Suprapubic skin (tissue), 4 donors: ENCODE measurements at regions not wholly inside any gene's neighbourhood (a gene's known extent, or its start where the extent isn't known, plus 50 kb on each side); places are given as distances from the start of the nearest gene placed in this dataset.

Experiments
- DNase-seq, 2 donors: peaks; one replicate each; pipeline ENCODE4 v3.0.0-alpha.2; 2019; ENCODE audit warnings: low spot score in 2 of 2
- H3K27ac ChIP-seq: fragments of 200-600 bp; sonication (generic); one replicate; pipeline ENCODE4 v1.5.1; 2019
- H3K27me3 ChIP-seq: fragments of 200-600 bp; sonication (generic); one replicate; pipeline ENCODE4 v1.5.1; 2019
- H3K36me3 ChIP-seq: fragments of 200-600 bp; sonication (generic); one replicate; pipeline ENCODE4 v1.5.1; 2019
- H3K4me1 ChIP-seq: fragments of 200-600 bp; sonication (generic); one replicate; pipeline ENCODE4 v1.5.1; 2019
- H3K4me3 ChIP-seq: fragments of 200-600 bp; sonication (generic); one replicate; pipeline ENCODE4 v1.5.1; 2019; ENCODE audit warnings: mild to moderate bottlenecking
- H3K9me3 ChIP-seq: fragments of 200-600 bp; sonication (generic); one replicate; pipeline ENCODE4 v1.5.1; 2019
- CTCF ChIP-seq, 2 donors: fragments of 200-600 bp in 1 of 2; fragments of 450-650 bp in 1 of 2; sonication (generic) in 1 of 2; IDR thresholded peaks; one replicate each; pipeline ENCODE4 v1.5.1; 2016 to 2019; ENCODE audit warnings: antibody characterized with exemption in 2 of 2, mild to moderate bottlenecking in 1 of 2, moderate library complexity in 1 of 2
- EP300 ChIP-seq: sonication (generic); formaldehyde crosslinking; IDR thresholded peaks from one replicate; pipeline ENCODE4 v1.6.1; 2017; ENCODE audit warnings: antibody characterized with exemption
- POLR2A ChIP-seq, 2 donors: fragments of 450-650 bp; IDR thresholded peaks; one replicate each; pipeline ENCODE4 v1.6.1; 2017; ENCODE audit warnings: antibody characterized with exemption in 2 of 2, mild to moderate bottlenecking in 2 of 2, moderate library complexity in 2 of 2
- POLR2AphosphoS5 ChIP-seq, 3 donors: sonication (generic); formaldehyde crosslinking; IDR thresholded peaks; one replicate each; pipeline ENCODE4 v1.6.1; 2017; ENCODE audit warnings: antibody characterized with exemption in 3 of 3
- WGBS: methylation state at CpG from one replicate; pipeline ENCODE4 v1.1.5; 2018; 5-methylcytosine and 5-hydroxymethylcytosine counted together

- no peaks in the 10 kb centered on the region for H3K36me3 ChIP-seq
- DNase-seq = no peak
- no peaks in the 10 kb centered on the region for H3K9me3 ChIP-seq
- H3K27me3 ChIP-seq = no peaks in the 10 kb centered on the region
- no peak overlapping the region for H3K27ac ChIP-seq
- TF ChIP-seq CTCF (IDR thresholded peaks at IDR 0.05) = no peak
- no peak for TF ChIP-seq POLR2AphosphoS5 (IDR thresholded peaks at IDR 0.05)
- no peak for TF ChIP-seq POLR2A (IDR thresholded peaks at IDR 0.05)
- TF ChIP-seq EP300 = no peak
- WGBS = 62% methylated on average over 3 of the region's 3 CpGs
- no peaks in the 10 kb centered on the region for H3K4me1 ChIP-seq
- no peak overlapping the region for H3K4me3 ChIP-seq
Observed at GRCh38 chr3:106282943-106283342, 414.1 kb upstream of the CBLB start.

GRCh38 chr3:106288781-106289180, 420.0 kb upstream of the CBLB start:
- H3K36me3 ChIP-seq = no peaks in the 10 kb centered on the region
- 82% methylated on average over 4 of the region's 4 CpGs for WGBS
- no peak overlapping the region for H3K27ac ChIP-seq
- H3K4me3 ChIP-seq = no peak overlapping the region
- no peaks in the 10 kb centered on the region for H3K4me1 ChIP-seq
- H3K9me3 ChIP-seq = no peaks in the 10 kb centered on the region
- no peak for DNase-seq
- no peak for TF ChIP-seq POLR2A (IDR thresholded peaks at IDR 0.05)
- TF ChIP-seq POLR2AphosphoS5 (IDR thresholded peaks at IDR 0.05) = no peak
- no peak for TF ChIP-seq CTCF (IDR thresholded peaks at IDR 0.05)
- no peak for TF ChIP-seq EP300
- no peaks in the 10 kb centered on the region for H3K27me3 ChIP-seq

GRCh38 chr3:106290304-106290997, 421.6 kb upstream of the CBLB start:
- Histone ChIP-seq H3K4me1 (no peaks in the 10 kb centered on the region), H3K27me3 (no peaks in the 10 kb centered on the region), H3K9me3 (no peaks in the 10 kb centered on the region), H3K4me3 (no peak overlapping the region), H3K36me3 (no peaks in the 10 kb centered on the region), H3K27ac (no peak overlapping the region)
- 90% methylated on average over 1 of the region's 1 CpG for WGBS
- no peak for TF ChIP-seq POLR2AphosphoS5 (IDR thresholded peaks at IDR 0.05)
- TF ChIP-seq POLR2A (IDR thresholded peaks at IDR 0.05) = no peak
- no peak for TF ChIP-seq CTCF (IDR thresholded peaks at IDR 0.05)
- no peak for TF ChIP-seq EP300
- no peak for DNase-seq

GRCh38 chr3:106293161-106293560, 424.3 kb upstream of the CBLB start:
- WGBS = 74% methylated on average over 3 of the region's 3 CpGs
- no peak for TF ChIP-seq EP300
- no peaks in the 10 kb centered on the region for H3K4me1 ChIP-seq
- no peaks in the 10 kb centered on the region for H3K9me3 ChIP-seq
- no peak overlapping the region for H3K27ac ChIP-seq
- H3K4me3 ChIP-seq = no peak overlapping the region
- no peak for DNase-seq
- H3K36me3 ChIP-seq = no peaks in the 10 kb centered on the region
- H3K27me3 ChIP-seq = no peaks in the 10 kb centered on the region

GRCh38 chr3:106294121-106294520, 425.3 kb upstream of the CBLB start:
- H3K9me3 ChIP-seq = no peaks in the 10 kb centered on the region
- DNase-seq = no peak

More at GRCh38 chr3:106294121-106294520, 425.3 kb upstream of the CBLB start:
- no peaks in the 10 kb centered on the region for H3K27me3 ChIP-seq
- TF ChIP-seq POLR2AphosphoS5 (IDR thresholded peaks at IDR 0.05) = no peak
- TF ChIP-seq EP300 = no peak
- TF ChIP-seq POLR2A (IDR thresholded peaks at IDR 0.05) = no peak
- no peak for TF ChIP-seq CTCF (IDR thresholded peaks at IDR 0.05)
- no peaks in the 10 kb centered on the region for H3K36me3 ChIP-seq
- no peak overlapping the region for H3K4me3 ChIP-seq
- no peaks in the 10 kb centered on the region for H3K4me1 ChIP-seq
- no peak overlapping the region for H3K27ac ChIP-seq
